NCI-H2227 treated with DMSO at 0.1 percent for 48 hours (cell line): ENCODE measurements at regions not wholly inside any gene's neighbourhood (a gene's known extent, or its start where the extent isn't known, plus 50 kb on each side); places are given as distances from the start of the nearest gene placed in this dataset.
"Not testable (repeated sequence)": the region's sequence is repeated elsewhere in the genome, so short reads cannot be mapped to it uniquely, and the experiment has no call there.

Experiments
- DNase-seq: peaks from one replicate; lab custom pipeline; 2025; lab: John Stamatoyannopoulos, UW

- DNase-seq: no peak
Observed at GRCh38 chr5:15384176-15384575, 115.8 kb upstream of the FBXL7 start.

GRCh38 chr5:15383469-15383868 is 116.5 kb upstream of the FBXL7 start:
- no peak for DNase-seq

- DNase-seq: no peak
Observed at GRCh38 chr5:15383021-15383420, 117.0 kb upstream of the FBXL7 start.

DNA sequence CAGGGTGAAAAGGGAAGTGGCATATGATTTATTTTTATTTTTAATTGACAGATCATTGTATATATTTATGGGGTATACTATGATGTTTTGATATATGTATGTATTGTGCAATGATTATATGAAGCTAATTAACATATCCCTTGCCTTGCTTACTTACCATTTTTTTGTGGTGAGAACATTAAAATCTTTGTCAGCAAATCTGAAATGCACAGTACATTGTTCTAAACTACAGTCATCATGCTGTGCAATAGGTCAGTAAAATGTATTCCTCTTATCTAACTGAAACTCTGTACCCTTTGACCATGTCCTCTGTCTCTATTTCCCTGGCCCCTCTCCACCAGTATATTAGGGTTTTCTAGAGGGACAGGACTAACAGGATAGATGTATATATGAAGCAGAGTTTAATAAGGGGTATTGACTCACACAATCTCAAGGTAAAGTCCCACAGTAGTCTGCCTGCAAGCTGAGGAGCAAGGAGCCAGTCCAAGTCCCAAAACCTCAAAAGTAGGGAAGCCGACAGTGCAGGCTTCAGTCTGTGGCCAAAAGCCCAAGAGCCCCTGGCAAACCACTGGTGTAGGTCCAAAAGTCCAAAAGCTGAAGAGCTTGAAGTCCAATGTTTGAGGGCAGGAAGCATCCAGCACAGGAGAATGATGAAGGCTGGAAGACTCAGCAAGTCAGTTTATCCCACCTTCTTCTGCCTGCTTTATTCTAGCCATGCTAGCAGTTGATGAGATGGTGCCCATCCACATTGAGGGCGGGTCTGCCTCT is 122.2 kb upstream of the FBXL7 start:
- DNase-seq: no peak

GRCh38 chr5:15376803-15377202 is 123.2 kb upstream of the FBXL7 start:
- no peak for DNase-seq

GRCh38 chr5:15376088-15376487 is 123.9 kb upstream of the FBXL7 start:
- no peak for DNase-seq

DNA sequence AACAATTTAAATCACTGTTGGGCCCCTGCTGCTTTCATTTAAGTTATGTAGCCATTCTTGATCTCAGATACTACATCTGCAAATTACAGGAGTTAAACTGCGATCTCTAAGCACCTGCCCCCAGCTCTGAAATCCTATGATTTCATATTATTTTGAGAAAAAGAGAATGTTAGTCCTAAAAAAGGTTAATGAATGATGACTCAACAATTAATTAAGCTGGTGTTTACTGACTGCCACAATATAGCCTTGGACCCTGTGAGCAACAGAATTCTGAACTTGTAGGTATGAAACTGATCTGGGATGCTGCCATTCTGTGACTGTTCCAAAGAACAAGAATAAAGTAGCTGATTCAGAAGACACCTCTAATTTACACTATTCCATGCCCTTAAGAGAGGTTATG is 124.4 kb upstream of the FBXL7 start:
- no peak for DNase-seq

- DNase-seq: no peak
Observed at GRCh38 chr5:15374886-15375285, 125.1 kb upstream of the FBXL7 start.

DNA sequence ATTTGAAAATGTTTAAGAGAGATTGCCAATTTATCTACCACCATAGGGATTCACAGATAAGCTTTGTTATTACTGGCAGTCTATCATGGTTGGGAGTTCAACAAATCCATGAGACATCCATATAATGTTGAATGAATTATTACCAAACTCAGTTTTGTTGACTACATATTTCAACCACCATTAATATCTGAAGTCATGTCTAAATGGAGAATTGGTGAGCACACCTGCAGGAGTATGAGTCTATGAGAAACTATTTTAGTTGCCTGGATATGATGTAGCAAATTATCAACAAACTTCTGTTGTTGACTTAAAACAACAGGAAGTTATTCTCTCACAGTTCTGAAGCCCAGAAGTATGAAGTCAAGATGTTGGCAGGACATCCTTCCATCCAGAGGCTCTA is 126.8 kb upstream of the FBXL7 start:
- DNase-seq: no peak

DNA sequence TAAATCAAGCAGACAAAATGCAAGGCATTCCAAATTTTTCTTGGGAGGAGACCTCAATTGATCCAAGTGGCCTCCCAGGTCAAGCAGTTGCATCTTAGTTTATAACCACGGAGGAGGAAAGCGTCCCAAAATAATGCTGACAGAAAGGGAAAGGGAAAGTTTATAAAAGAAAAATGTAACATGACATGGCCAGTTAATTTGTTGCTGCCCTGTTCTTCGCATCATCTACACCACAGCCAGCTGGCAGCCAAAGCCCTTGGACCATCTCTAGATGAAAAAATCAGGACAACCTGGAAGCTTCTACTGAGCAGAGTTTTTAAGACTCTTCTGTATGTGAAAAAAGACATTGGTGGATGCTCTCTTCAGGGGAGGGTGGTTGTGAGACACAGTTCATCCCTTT is 128.8 kb upstream of the FBXL7 start:
- DNase-seq: no peak

DNA sequence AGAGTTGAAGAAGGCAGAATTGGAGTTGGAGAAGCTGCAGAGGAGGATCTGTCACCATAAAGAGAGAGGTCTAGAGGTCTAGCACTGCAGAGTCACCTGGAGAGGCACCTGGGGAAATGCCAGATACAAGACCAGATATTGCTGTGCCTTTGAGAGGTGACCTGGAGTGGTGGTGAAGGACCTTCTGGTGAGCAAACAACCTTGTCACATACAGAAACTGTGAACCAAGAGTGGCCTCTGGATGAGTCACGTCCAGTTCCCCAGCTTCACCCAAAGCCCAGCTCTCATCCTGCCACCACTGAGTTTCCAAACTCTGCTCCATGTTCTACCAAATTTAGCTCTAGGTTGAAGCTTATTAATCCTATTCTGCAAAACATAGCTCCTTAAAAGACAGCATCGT is 131.1 kb upstream of the FBXL7 start:
- no peak for DNase-seq

GRCh38 chr5:15367489-15367888 is 132.5 kb upstream of the FBXL7 start:
- no peak for DNase-seq

DNA sequence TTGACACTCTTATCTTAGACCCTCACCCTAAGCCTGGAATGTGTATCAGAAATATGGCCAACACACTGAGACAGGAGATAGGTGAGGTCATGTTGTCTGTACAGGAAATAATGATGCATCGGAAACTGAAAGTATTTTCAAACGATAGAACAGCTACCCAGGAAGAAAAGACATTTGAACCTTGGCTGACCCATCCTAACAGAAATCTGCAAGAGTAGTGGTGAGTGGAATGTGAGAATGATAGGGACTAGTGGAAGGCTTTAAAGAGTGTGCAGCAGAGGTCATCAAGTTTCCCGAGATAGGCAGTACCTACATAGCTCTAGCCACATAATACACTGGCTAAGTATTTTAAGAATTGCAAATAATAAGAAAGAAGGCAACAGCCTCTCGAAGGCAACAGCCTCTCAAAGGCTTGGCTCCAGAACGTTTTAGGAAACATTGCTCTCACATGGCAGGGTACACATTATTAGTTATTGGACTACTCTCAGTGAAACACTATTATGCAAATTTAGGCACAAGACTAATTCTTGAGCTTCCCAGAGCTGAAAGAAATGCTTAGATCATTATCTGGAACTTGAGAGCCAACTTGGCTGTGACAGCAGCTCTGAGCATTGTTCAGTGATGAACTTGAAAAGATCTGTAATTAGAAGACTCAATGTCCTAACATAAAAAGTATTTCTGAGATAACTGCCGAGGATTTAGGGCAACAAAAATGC is 133.1 kb upstream of the FBXL7 start:
- DNase-seq: no peak

DNA sequence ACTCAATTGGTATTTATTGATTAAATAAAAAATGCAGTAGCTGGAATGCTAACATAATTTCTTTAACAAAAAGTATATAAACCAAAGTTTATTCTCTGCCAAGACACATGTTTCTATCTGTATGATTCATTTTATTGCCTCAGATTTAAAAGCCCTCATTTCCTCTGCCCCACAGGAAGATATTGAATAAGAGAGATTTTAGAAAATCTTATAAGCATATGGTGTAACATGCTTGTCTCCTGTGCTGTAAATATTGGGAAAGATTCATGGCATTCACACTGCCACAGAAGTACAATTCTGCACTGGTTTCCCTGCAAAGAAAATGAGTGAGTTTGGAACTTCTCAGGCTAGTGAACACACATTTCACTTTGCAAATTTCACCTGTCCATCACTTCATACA is 134.9 kb upstream of the FBXL7 start:
- DNase-seq: no peak

GRCh38 chr5:15363601-15364000 is 136.4 kb upstream of the FBXL7 start:
- DNase-seq: no peak

DNA sequence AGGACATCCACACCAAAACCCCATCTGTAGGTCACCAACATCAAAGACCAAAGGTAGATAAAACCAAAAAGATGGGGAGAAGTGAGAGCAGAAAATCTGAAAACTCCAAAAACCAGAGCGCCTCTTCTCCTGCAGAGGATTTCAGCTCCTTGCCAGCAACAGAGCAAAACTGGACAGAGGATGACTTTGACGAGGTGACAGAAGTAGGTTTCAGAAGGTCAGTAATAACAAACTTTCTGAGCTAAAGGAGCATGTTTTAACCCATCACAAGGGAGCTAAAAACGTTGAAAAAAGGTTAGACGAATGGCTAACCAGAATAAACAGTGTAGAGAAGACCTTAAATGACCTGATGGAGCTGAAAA is 142.9 kb upstream of the FBXL7 start:
- not testable (repeated sequence) for DNase-seq

DNA sequence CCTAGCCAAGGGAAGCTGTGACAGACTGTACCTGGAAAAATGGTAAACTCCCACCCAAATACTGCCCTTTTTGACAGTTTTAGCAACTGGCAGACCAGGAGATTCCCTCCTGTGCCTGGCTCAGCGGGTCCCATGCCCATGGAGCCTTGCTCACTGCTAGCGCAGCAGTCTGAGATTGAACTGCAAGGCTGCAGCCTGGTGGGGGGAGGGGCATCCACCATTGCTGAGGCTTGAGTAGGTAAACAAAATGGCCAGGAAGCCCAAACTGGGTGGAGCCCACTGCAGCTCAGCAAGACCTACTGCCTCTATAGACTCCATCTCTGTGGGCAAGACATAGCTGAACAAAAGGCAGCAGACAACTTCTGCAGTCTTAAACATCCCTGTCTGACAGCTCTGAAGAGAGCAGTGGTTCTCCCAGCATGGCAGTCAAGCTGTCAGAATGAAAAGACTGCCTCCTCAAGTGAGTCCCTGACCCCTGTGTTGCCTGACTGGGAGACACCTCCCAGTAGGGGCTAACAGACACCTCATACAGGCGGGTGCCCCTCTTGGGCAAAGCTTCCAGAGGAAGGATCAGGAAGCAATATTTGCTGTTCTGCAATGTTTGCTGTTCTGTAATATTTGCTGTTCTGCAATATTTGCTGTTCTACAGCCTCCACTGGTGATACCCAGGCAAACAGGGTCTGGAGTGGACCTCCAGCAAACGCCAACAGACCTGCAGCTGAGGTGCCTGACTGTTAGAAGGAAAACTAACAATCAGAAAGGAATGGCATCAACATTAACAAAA is 143.5 kb upstream of the FBXL7 start:
- DNase-seq: not testable (repeated sequence)

GRCh38 chr5:15354021-15354420 is 146.0 kb upstream of the FBXL7 start:
- no peak for DNase-seq

GRCh38 chr5:15353086-15353645 is 146.8 kb upstream of the FBXL7 start:
- DNase-seq: no peak

DNA sequence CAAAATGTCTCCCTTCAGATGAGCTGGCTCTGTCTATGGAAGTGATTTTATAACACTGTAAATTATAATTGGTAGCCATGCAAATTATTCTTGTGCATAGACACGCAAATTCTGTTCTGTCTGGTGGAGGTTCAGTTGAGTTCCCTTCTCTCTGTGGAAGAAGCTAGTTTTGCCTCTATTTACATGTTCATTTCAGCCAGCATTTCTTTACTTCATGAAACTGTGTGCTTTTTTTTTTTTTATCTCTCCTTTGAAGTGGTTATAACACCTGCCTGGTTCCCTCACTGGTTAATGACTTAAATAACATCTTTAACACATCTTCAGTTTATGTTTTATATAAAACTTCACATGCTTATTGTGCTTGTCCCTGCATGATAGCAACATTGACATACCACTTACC is 149.4 kb upstream of the FBXL7 start:
- no peak for DNase-seq

GRCh38 chr5:15346738-15347137 is 153.2 kb upstream of the FBXL7 start:
- no peak for DNase-seq

GRCh38 chr5:15344954-15345353 is 155.0 kb upstream of the FBXL7 start:
- no peak for DNase-seq

DNA sequence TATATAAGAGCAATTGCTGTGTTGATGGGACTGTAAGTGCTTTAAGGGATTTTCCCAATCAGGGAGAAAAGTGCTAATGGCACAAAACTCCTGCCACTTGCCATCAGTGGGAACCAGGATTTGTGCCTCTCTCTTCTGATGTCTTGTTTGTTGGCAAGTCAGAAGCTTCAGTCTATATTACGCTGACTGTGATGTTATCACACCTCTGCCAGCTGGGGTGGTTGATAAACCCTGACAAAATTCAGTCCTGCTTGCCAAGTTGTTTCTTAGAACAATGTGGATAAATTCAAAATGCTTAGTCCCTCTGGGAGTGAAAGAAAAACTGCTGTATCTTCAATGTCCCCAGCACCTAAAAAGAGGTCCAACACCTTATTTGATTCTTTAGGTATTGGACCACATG is 161.4 kb upstream of the FBXL7 start:
- DNase-seq: no peak
